Panc1 (cell line): ENCODE measurements at regions not wholly inside any gene's neighbourhood (a gene's known extent, or its start where the extent isn't known, plus 50 kb on each side); places are given as distances from the start of the nearest gene placed in this dataset.
"Not testable (repeated sequence)": the region's sequence is repeated elsewhere in the genome, so short reads cannot be mapped to it uniquely, and the experiment has no call there.

ENCODE experiments used
- ATAC-seq: fragments of 200-7000 bp; cut with Tn5 transposase; 2 replicates; pipeline ENCODE4 v1.9.1; 2020; ENCODE audit warnings: mild to moderate bottlenecking, moderate library complexity
- BruUV-seq: library from RNA; stranded (reverse); fragments of 400-500 nt; replicated peaks from 2 replicates; lab custom pipeline; 2021; lab: Mats Ljungman, UMichigan
- CTCF ChIA-PET: fragments of 300-600 bp; sonication (Branson Sonifier 250); formaldehyde crosslinking; loops from one replicate; lab custom pipeline; 2022; ENCODE audit warnings: antibody characterized with exemption; lab: Charles Lee
- POLR2A ChIA-PET: fragments of 300-600 bp; sonication (Branson Sonifier 250); formaldehyde crosslinking; loops from one replicate; lab custom pipeline; 2022; ENCODE audit warnings: antibody characterized with exemption; lab: Charles Lee
- DNase-seq: peaks from one replicate; pipeline ENCODE4 v3.0.0-alpha.2; 2010; ENCODE audit warnings: low read depth, low spot score
- H3K27ac ChIP-seq: 2 replicates; pipeline ENCODE4 v1.5.1; 2011; ENCODE audit warnings: mild to moderate bottlenecking, low read length, inconsistent platforms
- H3K27me3 ChIP-seq: fragments of 200-500 bp; sonication (Bioruptor generic); 2 replicates; pipeline ENCODE4 v1.6.0; 2014; ENCODE audit warnings: low read length, inconsistent platforms; ENCODE audit not compliant: control insufficient read depth, insufficient read depth
- H3K36me3 ChIP-seq: fragments of 200-500 bp; sonication (Bioruptor generic); 2 replicates; pipeline ENCODE4 v1.5.1; 2014; ENCODE audit warnings: inconsistent platforms, mild to moderate bottlenecking, low read length, moderate library complexity; ENCODE audit not compliant: control insufficient read depth, insufficient read depth
- H3K4me1 ChIP-seq: 2 replicates; pipeline ENCODE4 v1.5.1; 2011; ENCODE audit warnings: inconsistent platforms, mild to moderate bottlenecking, low read length, moderate library complexity; ENCODE audit not compliant: control insufficient read depth, insufficient read depth
- H3K4me3 ChIP-seq, 2 experiments: 2 replicates each; pipeline ENCODE4 v1.5.1; 2011 to 2012; ENCODE audit warnings: low read depth in 2 of 2, low read length in 2 of 2, mild to moderate bottlenecking in 2 of 2, inconsistent platforms in 1 of 2, moderate library complexity in 1 of 2
- H3K9me3 ChIP-seq: fragments of 200-500 bp; sonication (Bioruptor generic); 2 replicates; pipeline ENCODE4 v1.5.1; 2014; ENCODE audit warnings: low read depth, mild to moderate bottlenecking, inconsistent platforms, low read length, moderate library complexity; ENCODE audit not compliant: control insufficient read depth, insufficient read depth
- POLR2AphosphoS5 ChIP-seq: IDR thresholded peaks from 2 replicates; pipeline ENCODE4 v1.6.1; 2012; ENCODE audit warnings: mild to moderate bottlenecking, low read depth, low read length, moderate library complexity
- SIN3A ChIP-seq: IDR thresholded peaks from 2 replicates; pipeline ENCODE4 v1.6.1; 2012; ENCODE audit warnings: low read depth, mild to moderate bottlenecking, low read length, moderate library complexity, borderline replicate concordance; ENCODE audit not compliant: insufficient read depth
- TCF7L2 ChIP-seq: IDR thresholded peaks from 2 replicates; pipeline ENCODE4 v1.6.1; 2011; ENCODE audit warnings: mild to moderate bottlenecking, low read depth, low read length, inconsistent platforms
- in situ Hi-C: cut with HindIII; loops from 2 replicates; pipeline ENCODE4 v1.10.0; 2016; ENCODE audit warnings: low sequenced_read_pairs, low pct_unique_long_range_greater_than_20kb
- intact Hi-C: fragments of 100-400 bp; cut with micrococcal nuclease; formaldehyde crosslinking; loops from one replicate; pipeline ENCODE4 v1.10.0; 2022; ENCODE audit not compliant: unreplicated experiment
- TF ChIP-seq, protein P1 (sequence below), 2 experiments: IDR thresholded peaks; 2 replicates each; pipeline ENCODE4 v1.6.1; 2011 to 2012; ENCODE audit warnings: low read depth in 2 of 2, control low read depth in 1 of 2, low read length in 1 of 2, mild to moderate bottlenecking in 1 of 2, moderate library complexity in 1 of 2; ENCODE audit not compliant: insufficient read depth in 1 of 2
- TF ChIP-seq, protein P2 (sequence below): fragments of 450-650 bp; IDR thresholded peaks from 2 replicates; pipeline ENCODE4 v1.5.1; 2017; ENCODE audit warnings: mild to moderate bottlenecking

DNA sequence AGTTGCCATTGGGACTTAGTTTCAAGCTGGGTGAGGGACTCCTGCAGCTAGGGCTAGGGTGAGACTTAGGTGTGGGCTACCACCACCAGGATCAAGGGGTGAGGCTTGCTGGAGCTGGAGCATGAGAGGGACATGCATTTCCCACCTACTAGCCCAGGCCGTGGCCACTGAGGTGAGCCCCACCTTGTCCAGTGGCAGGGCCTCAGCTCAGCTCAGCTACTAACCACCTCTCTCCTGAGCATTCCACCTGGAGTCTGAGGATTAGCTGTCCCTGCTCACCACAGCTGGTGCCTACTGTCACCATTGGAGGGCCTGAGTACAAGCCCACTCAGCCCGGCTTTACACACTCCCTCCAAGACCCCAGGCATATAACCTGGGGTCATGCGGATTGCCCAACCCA is 62.6 kb upstream of the MAGEH1 start:
- POLR2A ChIA-PET: no interaction called here
- in situ Hi-C loops (no loop called here), intact Hi-C loops (no loop called here)
- CTCF ChIA-PET: no interaction called here
- H3K4me3 ChIP-seq: no peak overlapping the region
- no peaks in the 10 kb centered on the region for H3K27me3 ChIP-seq
- no peak overlapping the region for H3K27ac ChIP-seq
- no peaks in the 10 kb centered on the region for H3K9me3 ChIP-seq
- no peaks in the 10 kb centered on the region for H3K4me1 ChIP-seq
- DNase-seq (no peak), ATAC-seq (no peak)
- no TSS peak for BruUV-seq
- TF ChIP-seq TCF7L2 (no peak), POLR2AphosphoS5 (no peak), SIN3A (no peak)
- TF ChIP-seq, protein P1, sequence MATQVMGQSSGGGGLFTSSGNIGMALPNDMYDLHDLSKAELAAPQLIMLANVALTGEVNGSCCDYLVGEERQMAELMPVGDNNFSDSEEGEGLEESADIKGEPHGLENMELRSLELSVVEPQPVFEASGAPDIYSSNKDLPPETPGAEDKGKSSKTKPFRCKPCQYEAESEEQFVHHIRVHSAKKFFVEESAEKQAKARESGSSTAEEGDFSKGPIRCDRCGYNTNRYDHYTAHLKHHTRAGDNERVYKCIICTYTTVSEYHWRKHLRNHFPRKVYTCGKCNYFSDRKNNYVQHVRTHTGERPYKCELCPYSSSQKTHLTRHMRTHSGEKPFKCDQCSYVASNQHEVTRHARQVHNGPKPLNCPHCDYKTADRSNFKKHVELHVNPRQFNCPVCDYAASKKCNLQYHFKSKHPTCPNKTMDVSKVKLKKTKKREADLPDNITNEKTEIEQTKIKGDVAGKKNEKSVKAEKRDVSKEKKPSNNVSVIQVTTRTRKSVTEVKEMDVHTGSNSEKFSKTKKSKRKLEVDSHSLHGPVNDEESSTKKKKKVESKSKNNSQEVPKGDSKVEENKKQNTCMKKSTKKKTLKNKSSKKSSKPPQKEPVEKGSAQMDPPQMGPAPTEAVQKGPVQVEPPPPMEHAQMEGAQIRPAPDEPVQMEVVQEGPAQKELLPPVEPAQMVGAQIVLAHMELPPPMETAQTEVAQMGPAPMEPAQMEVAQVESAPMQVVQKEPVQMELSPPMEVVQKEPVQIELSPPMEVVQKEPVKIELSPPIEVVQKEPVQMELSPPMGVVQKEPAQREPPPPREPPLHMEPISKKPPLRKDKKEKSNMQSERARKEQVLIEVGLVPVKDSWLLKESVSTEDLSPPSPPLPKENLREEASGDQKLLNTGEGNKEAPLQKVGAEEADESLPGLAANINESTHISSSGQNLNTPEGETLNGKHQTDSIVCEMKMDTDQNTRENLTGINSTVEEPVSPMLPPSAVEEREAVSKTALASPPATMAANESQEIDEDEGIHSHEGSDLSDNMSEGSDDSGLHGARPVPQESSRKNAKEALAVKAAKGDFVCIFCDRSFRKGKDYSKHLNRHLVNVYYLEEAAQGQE (IDR thresholded peaks at IDR 0.05; ENCODE audit: insufficient read depth in 1 of 2, low read depth in 2 of 2, low read length in 1 of 2): no peak
- TF ChIP-seq, protein P2, sequence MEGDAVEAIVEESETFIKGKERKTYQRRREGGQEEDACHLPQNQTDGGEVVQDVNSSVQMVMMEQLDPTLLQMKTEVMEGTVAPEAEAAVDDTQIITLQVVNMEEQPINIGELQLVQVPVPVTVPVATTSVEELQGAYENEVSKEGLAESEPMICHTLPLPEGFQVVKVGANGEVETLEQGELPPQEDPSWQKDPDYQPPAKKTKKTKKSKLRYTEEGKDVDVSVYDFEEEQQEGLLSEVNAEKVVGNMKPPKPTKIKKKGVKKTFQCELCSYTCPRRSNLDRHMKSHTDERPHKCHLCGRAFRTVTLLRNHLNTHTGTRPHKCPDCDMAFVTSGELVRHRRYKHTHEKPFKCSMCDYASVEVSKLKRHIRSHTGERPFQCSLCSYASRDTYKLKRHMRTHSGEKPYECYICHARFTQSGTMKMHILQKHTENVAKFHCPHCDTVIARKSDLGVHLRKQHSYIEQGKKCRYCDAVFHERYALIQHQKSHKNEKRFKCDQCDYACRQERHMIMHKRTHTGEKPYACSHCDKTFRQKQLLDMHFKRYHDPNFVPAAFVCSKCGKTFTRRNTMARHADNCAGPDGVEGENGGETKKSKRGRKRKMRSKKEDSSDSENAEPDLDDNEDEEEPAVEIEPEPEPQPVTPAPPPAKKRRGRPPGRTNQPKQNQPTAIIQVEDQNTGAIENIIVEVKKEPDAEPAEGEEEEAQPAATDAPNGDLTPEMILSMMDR: no peak
- no peaks in the 10 kb centered on the region for H3K36me3 ChIP-seq

DNA sequence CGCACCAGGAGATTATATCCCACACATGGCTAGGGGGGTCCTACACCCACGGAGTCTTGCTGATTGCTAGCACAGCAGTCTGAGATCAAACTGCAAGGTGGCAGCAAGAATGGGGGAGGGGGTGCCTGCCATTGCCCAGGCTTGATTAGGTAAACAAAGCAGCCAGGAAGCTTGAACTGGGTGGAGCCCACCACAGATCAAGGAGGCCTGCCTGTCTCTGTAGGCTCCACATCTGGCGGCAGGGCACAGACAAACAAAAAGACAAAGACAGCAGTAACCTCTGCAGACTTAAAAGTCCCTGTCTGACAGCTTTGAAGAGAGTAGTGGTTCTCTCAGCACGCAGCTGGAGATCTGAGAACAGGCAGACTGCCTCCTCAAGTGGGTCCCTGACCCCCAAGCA is 55.1 kb upstream of the MAGEH1 start:
- H3K27ac ChIP-seq, H3K4me3 ChIP-seq, H3K9me3 ChIP-seq, ATAC-seq, in situ Hi-C loops, CTCF ChIA-PET, H3K27me3 ChIP-seq, BruUV-seq, H3K36me3 ChIP-seq, POLR2A ChIA-PET, intact Hi-C loops, DNase-seq, H3K4me1 ChIP-seq: not testable (repeated sequence)
